GM23338 (cell line): ENCODE measurements at regions not wholly inside any gene's neighbourhood (a gene's known extent, or its start where the extent isn't known, plus 50 kb on each side); places are given as distances from the start of the nearest gene placed in this dataset.

Experiments
- ATAC-seq: fragments of 200-7000 bp; cut with Tn5 transposase; 3 replicates; pipeline ENCODE4 v1.9.1; 2020
- DNase-seq: peaks from one replicate; pipeline ENCODE4 v3.0.0-alpha.2; 2015; ENCODE audit warnings: low spot score
- H2AFZ ChIP-seq: fragments of 200-600 bp; sonication (generic); 2 replicates; pipeline ENCODE4 v1.8.0; 2016; ENCODE audit warnings: antibody characterized with exemption, mild to moderate bottlenecking, moderate library complexity
- H3F3A ChIP-seq: fragments of 200-600 bp; sonication (generic); replicated peaks from 2 replicates; pipeline ENCODE4 v1.8.0; 2017; ENCODE audit warnings: antibody characterized with exemption, mixed run types, low read depth
- H3K27ac ChIP-seq: fragments of 200-600 bp; sonication (generic); 2 replicates; pipeline ENCODE4 v1.6.1; 2016; ENCODE audit warnings: low read depth
- H3K27me3 ChIP-seq: fragments of 200-600 bp; sonication (generic); 2 replicates; pipeline ENCODE4 v1.8.0; 2016; ENCODE audit warnings: mild to moderate bottlenecking, mixed run types, moderate library complexity; ENCODE audit not compliant: insufficient read depth
- H3K36me3 ChIP-seq: fragments of 200-600 bp; sonication (generic); 2 replicates; pipeline ENCODE4 v1.8.0; 2016; ENCODE audit warnings: mild to moderate bottlenecking; ENCODE audit not compliant: insufficient read depth
- H3K4me1 ChIP-seq: fragments of 200-600 bp; sonication (generic); 2 replicates; pipeline ENCODE4 v1.8.0; 2016; ENCODE audit warnings: mild to moderate bottlenecking, moderate library complexity; ENCODE audit not compliant: insufficient read depth
- H3K4me2 ChIP-seq: fragments of 200-600 bp; sonication (generic); 2 replicates; pipeline ENCODE4 v1.7.1; 2017; ENCODE audit warnings: mixed run types
- H3K4me3 ChIP-seq: fragments of 200-600 bp; sonication (generic); 2 replicates; pipeline ENCODE4 v1.6.1; 2016; ENCODE audit warnings: mixed run types
- H3K79me2 ChIP-seq: fragments of 200-600 bp; sonication (generic); replicated peaks from 2 replicates; pipeline ENCODE4 v1.8.0; 2017; ENCODE audit warnings: mild to moderate bottlenecking; ENCODE audit not compliant: insufficient read depth
- H3K9me2 ChIP-seq: fragments of 200-600 bp; sonication (generic); 2 replicates; pipeline ENCODE4 v1.8.0; 2017; ENCODE audit not compliant: insufficient read depth
- H4K20me1 ChIP-seq: fragments of 200-600 bp; sonication (generic); replicated peaks from 2 replicates; pipeline ENCODE4 v1.8.0; 2017; ENCODE audit warnings: mild to moderate bottlenecking; ENCODE audit not compliant: insufficient read depth
- H3K27ac Mint-ChIP-seq: 2 replicates; pipeline ENCODE4 v1.8.0; 2020; ENCODE audit warnings: inconsistent platforms, mild to moderate bottlenecking, moderate library complexity, mixed read lengths
- H3K27me3 Mint-ChIP-seq: 3 replicates; pipeline ENCODE4 v1.8.0; 2022; ENCODE audit warnings: low read depth, mild to moderate bottlenecking, moderate library complexity, mixed read lengths, inconsistent platforms; ENCODE audit not compliant: insufficient read depth, poor library complexity
- H3K36me3 Mint-ChIP-seq: 3 replicates; pipeline ENCODE4 v1.8.0; 2021; ENCODE audit warnings: low read depth, mild to moderate bottlenecking, inconsistent platforms, moderate library complexity, mixed read lengths
- H3K4me1 Mint-ChIP-seq: 3 replicates; pipeline ENCODE4 v1.8.0; 2020; ENCODE audit warnings: mild to moderate bottlenecking, inconsistent platforms, mixed read lengths
- H3K4me3 Mint-ChIP-seq: 3 replicates; pipeline ENCODE4 v1.8.0; 2021; ENCODE audit warnings: moderate library complexity, mild to moderate bottlenecking, inconsistent platforms, mixed read lengths
- H3K9me3 Mint-ChIP-seq: 3 replicates; pipeline ENCODE4 v1.8.0; 2020; ENCODE audit warnings: moderate library complexity, mild to moderate bottlenecking, inconsistent platforms, mixed read lengths
- EZH2phosphoT487 ChIP-seq: fragments of 200-600 bp; sonication (generic); IDR thresholded peaks from one replicate; pipeline ENCODE4 v1.8.1; 2018; ENCODE audit warnings: antibody characterized with exemption; ENCODE audit not compliant: unreplicated experiment
- JUNB ChIP-seq: IDR thresholded peaks from one replicate; pipeline ENCODE4 v1.6.1; 2016; ENCODE audit warnings: antibody characterized with exemption; ENCODE audit not compliant: unreplicated experiment
- POLR2AphosphoS5 ChIP-seq: IDR thresholded peaks from 2 replicates; pipeline ENCODE4 v1.6.1; 2016; ENCODE audit warnings: antibody characterized with exemption, low read depth
- STAT1 ChIP-seq: IDR thresholded peaks from one replicate; pipeline ENCODE4 v1.6.1; 2016; ENCODE audit warnings: antibody characterized with exemption; ENCODE audit not compliant: unreplicated experiment
- ZNF114 ChIP-seq: fragments of 250-450 bp; sonication (Bioruptor Pico); IDR thresholded peaks from 2 replicates; pipeline ENCODE4 v1.5.0; 2020; ENCODE audit warnings: mild to moderate bottlenecking, moderate library complexity
- ZNF331 ChIP-seq: fragments of 250-450 bp; sonication (Bioruptor Pico); IDR thresholded peaks from 2 replicates; pipeline ENCODE4 v1.5.0; 2020; ENCODE audit warnings: low read depth, mild to moderate bottlenecking, moderate library complexity
- TF ChIP-seq, protein P1 (sequence below): IDR thresholded peaks from 2 replicates; pipeline ENCODE4 v1.6.1; 2016; ENCODE audit warnings: antibody characterized with exemption
- TF ChIP-seq, protein P2 (sequence below): fragments of 250-450 bp; sonication (Bioruptor Pico); IDR thresholded peaks from 2 replicates; pipeline ENCODE4 v1.5.0; 2020; ENCODE audit warnings: mild to moderate bottlenecking, moderate library complexity
- TF ChIP-seq, protein P3 (sequence below), 2 experiments: fragments of 200-600 bp in 1 of 2; sonication (generic) in 1 of 2; conservative IDR thresholded peaks; 2 replicates each; pipeline versions ENCODE4 v1.5.1 to v1.6.1; 2016 to 2017; ENCODE audit warnings: antibody characterized with exemption in 2 of 2, low read depth in 2 of 2, mild to moderate bottlenecking in 2 of 2, moderate library complexity in 1 of 2

DNA sequence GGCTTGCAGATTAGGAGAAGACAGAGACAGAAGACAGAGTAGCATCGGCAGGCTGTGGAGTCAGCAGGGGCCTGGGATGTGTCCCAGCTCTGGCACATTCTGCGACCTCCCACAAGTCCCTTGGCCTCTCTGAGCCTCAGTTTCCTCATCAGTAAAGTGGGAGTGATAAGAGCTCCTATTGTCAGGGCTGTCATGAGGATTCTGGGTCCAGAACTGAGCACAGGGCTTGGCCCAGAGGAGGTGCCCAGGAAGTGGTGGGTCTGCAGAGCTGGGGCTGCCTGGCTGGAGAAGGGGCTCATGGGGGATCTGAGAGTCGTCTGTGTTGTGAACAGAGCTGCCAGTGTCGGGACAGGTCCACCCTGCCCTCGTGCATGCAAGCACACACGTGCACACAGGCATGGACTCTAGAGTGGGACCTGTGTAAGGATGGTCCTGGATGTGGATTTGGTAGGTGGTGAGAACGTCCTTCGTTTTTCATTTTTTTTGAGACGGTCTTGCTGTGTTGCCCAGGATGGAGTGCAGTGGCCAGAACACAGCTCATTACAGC lies 262.9 kb downstream of the PTPRU start:
- no peak overlapping the region for H3K27ac ChIP-seq
- H3K9me2 ChIP-seq, result peaks cover 6% of the 10 kb centered on the region; the same call in 1 of the 2 replicates
- Mint-ChIP-seq H3K4me3 (no peak overlapping the region), H3K27ac (peak overlapping the region; percentile 48; the same call in 1 of the 2 replicates), H3K27me3 (peaks cover 9% of the 10 kb centered on the region), H3K4me1 (peaks cover 41% of the 10 kb centered on the region), H3K36me3 (peaks cover 6% of the 10 kb centered on the region; the same call in 2 of the 3 replicates), H3K9me3 (peaks cover 41% of the 10 kb centered on the region)
- no peaks in the 10 kb centered on the region for H3K27me3 ChIP-seq
- no peaks in the 10 kb centered on the region for H4K20me1 ChIP-seq
- H3K79me2 ChIP-seq, result no peaks in the 10 kb centered on the region
- H3K4me2 ChIP-seq, result no peak overlapping the region
- no peak for DNase-seq
- TF ChIP-seq, protein P1, sequence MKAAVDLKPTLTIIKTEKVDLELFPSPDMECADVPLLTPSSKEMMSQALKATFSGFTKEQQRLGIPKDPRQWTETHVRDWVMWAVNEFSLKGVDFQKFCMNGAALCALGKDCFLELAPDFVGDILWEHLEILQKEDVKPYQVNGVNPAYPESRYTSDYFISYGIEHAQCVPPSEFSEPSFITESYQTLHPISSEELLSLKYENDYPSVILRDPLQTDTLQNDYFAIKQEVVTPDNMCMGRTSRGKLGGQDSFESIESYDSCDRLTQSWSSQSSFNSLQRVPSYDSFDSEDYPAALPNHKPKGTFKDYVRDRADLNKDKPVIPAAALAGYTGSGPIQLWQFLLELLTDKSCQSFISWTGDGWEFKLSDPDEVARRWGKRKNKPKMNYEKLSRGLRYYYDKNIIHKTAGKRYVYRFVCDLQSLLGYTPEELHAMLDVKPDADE, result no peak
- no peak for TF ChIP-seq POLR2AphosphoS5
- no peak for TF ChIP-seq ZNF114 (CRISPR knock-in tag)
- no peak for TF ChIP-seq JUNB
- no peak for TF ChIP-seq STAT1
- TF ChIP-seq, protein P2, sequence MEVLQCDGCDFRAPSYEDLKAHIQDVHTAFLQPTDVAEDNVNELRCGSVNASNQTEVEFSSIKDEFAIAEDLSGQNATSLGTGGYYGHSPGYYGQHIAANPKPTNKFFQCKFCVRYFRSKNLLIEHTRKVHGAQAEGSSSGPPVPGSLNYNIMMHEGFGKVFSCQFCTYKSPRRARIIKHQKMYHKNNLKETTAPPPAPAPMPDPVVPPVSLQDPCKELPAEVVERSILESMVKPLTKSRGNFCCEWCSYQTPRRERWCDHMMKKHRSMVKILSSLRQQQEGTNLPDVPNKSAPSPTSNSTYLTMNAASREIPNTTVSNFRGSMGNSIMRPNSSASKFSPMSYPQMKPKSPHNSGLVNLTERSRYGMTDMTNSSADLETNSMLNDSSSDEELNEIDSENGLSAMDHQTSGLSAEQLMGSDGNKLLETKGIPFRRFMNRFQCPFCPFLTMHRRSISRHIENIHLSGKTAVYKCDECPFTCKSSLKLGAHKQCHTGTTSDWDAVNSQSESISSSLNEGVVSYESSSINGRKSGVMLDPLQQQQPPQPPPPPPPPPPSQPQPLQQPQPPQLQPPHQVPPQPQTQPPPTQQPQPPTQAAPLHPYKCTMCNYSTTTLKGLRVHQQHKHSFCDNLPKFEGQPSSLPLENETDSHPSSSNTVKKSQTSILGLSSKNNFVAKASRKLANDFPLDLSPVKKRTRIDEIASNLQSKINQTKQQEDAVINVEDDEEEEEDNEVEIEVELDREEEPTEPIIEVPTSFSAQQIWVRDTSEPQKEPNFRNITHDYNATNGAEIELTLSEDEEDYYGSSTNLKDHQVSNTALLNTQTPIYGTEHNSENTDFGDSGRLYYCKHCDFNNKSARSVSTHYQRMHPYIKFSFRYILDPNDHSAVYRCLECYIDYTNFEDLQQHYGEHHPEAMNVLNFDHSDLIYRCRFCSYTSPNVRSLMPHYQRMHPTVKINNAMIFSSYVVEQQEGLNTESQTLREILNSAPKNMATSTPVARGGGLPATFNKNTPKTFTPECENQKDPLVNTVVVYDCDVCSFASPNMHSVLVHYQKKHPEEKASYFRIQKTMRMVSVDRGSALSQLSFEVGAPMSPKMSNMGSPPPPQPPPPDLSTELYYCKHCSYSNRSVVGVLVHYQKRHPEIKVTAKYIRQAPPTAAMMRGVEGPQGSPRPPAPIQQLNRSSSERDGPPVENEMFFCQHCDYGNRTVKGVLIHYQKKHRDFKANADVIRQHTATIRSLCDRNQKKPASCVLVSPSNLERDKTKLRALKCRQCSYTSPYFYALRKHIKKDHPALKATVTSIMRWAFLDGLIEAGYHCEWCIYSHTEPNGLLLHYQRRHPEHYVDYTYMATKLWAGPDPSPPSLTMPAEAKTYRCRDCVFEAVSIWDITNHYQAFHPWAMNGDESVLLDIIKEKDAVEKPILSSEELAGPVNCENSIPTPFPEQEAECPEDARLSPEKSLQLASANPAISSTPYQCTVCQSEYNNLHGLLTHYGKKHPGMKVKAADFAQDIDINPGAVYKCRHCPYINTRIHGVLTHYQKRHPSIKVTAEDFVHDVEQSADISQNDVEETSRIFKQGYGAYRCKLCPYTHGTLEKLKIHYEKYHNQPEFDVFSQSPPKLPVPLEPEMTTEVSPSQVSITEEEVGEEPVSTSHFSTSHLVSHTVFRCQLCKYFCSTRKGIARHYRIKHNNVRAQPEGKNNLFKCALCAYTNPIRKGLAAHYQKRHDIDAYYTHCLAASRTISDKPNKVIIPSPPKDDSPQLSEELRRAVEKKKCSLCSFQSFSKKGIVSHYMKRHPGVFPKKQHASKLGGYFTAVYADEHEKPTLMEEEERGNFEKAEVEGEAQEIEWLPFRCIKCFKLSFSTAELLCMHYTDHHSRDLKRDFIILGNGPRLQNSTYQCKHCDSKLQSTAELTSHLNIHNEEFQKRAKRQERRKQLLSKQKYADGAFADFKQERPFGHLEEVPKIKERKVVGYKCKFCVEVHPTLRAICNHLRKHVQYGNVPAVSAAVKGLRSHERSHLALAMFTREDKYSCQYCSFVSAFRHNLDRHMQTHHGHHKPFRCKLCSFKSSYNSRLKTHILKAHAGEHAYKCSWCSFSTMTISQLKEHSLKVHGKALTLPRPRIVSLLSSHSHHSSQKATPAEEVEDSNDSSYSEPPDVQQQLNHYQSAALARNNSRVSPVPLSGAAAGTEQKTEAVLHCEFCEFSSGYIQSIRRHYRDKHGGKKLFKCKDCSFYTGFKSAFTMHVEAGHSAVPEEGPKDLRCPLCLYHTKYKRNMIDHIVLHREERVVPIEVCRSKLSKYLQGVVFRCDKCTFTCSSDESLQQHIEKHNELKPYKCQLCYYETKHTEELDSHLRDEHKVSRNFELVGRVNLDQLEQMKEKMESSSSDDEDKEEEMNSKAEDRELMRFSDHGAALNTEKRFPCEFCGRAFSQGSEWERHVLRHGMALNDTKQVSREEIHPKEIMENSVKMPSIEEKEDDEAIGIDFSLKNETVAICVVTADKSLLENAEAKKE (CRISPR knock-in tag), result no peak
- TF ChIP-seq EZH2phosphoT487, result no peak
- no peak for TF ChIP-seq ZNF331 (CRISPR knock-in tag)
- TF ChIP-seq, protein P3, sequence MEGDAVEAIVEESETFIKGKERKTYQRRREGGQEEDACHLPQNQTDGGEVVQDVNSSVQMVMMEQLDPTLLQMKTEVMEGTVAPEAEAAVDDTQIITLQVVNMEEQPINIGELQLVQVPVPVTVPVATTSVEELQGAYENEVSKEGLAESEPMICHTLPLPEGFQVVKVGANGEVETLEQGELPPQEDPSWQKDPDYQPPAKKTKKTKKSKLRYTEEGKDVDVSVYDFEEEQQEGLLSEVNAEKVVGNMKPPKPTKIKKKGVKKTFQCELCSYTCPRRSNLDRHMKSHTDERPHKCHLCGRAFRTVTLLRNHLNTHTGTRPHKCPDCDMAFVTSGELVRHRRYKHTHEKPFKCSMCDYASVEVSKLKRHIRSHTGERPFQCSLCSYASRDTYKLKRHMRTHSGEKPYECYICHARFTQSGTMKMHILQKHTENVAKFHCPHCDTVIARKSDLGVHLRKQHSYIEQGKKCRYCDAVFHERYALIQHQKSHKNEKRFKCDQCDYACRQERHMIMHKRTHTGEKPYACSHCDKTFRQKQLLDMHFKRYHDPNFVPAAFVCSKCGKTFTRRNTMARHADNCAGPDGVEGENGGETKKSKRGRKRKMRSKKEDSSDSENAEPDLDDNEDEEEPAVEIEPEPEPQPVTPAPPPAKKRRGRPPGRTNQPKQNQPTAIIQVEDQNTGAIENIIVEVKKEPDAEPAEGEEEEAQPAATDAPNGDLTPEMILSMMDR (conservative IDR thresholded peaks at IDR 0.05; ENCODE audit: low read depth in 2 of 2), result no peak
- peaks cover 29% of the 10 kb centered on the region for H3K4me1 ChIP-seq
- peaks cover 4% of the 10 kb centered on the region; the same call in 1 of the 2 replicates for H3K36me3 ChIP-seq
- H2AFZ ChIP-seq, result no peak overlapping the region
- ATAC-seq, result no peak
- H3F3A ChIP-seq, result no peaks in the 10 kb centered on the region
- no peak overlapping the region for H3K4me3 ChIP-seq
